Type B pancreatic cell (in vitro differentiated cells): ENCODE measurements at regions not wholly inside any gene's neighbourhood (a gene's known extent, or its start where the extent isn't known, plus 50 kb on each side); places are given as distances from the start of the nearest gene placed in this dataset.

Experiments used
- DNase-seq: peaks from one replicate; pipeline ENCODE4 v3.0.0; 2021; ENCODE audit warnings: mixed read lengths; ENCODE audit not compliant: unreplicated experiment; ENCODE audit errors: extremely low spot score
- H3K27ac Mint-ChIP-seq: 2 replicates; pipeline ENCODE4 v1.8.0; 2021; ENCODE audit warnings: mild to moderate bottlenecking, mixed read lengths
- H3K27me3 Mint-ChIP-seq: 2 replicates; pipeline ENCODE4 v1.8.0; 2021; ENCODE audit warnings: mixed read lengths
- H3K36me3 Mint-ChIP-seq: 2 replicates; pipeline ENCODE4 v1.8.0; 2021; ENCODE audit warnings: mixed read lengths
- H3K4me1 Mint-ChIP-seq: one replicate; pipeline ENCODE4 v1.8.0; 2021; ENCODE audit warnings: mixed read lengths; ENCODE audit not compliant: unreplicated experiment
- H3K4me3 Mint-ChIP-seq: 2 replicates; pipeline ENCODE4 v1.8.0; 2021; ENCODE audit warnings: mild to moderate bottlenecking, mixed read lengths
- H3K9me3 Mint-ChIP-seq: 2 replicates; pipeline ENCODE4 v1.8.0; 2021; ENCODE audit warnings: mixed read lengths
- TF ChIP-seq, protein P1 (sequence below): fragments of 200-600 bp; sonication (generic); conservative IDR thresholded peaks from 2 replicates; pipeline ENCODE4 v1.5.0; 2021; ENCODE audit warnings: antibody characterized with exemption, mild to moderate bottlenecking

DNA sequence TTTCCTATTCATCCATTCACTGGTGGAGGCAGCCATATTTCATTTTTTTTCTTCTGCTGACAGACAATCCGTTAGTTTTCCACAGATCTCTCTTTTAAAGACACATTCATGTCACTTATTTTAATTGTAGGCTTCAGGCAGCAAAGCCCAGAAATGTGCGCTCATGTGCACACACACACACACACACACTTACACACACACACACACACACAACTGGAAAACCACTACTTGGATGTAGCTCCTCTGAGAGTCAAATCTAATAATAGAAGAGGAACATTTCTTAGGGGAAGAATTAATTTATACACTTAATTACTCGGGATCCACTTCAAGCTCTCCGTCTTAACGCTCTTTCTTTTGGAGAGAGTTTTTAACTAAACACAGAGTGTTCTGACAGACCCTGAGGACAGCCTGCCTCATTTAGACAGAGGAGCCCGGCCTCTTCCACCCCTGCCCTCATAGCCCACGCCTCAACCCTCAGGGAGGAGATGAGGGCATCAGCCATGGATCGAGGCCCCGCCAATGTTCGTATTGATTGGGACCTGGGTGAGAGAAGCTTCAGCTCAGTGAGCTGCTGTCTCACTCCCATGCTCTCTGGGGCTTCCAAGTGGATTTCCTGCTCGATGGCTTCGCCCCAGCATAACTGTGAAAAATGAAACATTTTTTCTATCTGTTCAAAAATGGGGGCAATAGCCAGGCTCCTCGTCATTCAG is 261.4 kb upstream of the SKOR2 start:
- no peaks in the 10 kb centered on the region for H3K27me3 Mint-ChIP-seq

DNA sequence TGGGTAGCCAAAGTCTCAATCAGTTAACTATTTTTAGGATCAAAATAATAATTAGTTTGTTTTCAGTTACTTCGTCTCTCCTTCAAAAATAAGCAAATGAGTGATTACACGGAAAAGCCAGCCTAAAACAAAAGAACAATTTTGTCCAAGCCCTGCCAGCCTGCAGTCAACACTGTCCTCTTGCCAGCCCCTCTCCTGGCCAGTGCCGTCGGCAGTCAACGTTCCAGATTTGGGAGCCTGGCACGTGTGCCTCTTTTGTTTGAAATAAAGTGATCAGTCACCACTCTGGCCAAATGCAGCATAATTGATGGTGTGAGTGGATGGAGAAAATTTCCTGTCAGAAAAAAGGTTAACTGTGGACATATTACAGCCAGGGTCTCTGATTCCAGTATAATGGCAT is 260.6 kb upstream of the SKOR2 start:
- no peaks in the 10 kb centered on the region for H3K36me3 Mint-ChIP-seq
- TF ChIP-seq, protein P1, sequence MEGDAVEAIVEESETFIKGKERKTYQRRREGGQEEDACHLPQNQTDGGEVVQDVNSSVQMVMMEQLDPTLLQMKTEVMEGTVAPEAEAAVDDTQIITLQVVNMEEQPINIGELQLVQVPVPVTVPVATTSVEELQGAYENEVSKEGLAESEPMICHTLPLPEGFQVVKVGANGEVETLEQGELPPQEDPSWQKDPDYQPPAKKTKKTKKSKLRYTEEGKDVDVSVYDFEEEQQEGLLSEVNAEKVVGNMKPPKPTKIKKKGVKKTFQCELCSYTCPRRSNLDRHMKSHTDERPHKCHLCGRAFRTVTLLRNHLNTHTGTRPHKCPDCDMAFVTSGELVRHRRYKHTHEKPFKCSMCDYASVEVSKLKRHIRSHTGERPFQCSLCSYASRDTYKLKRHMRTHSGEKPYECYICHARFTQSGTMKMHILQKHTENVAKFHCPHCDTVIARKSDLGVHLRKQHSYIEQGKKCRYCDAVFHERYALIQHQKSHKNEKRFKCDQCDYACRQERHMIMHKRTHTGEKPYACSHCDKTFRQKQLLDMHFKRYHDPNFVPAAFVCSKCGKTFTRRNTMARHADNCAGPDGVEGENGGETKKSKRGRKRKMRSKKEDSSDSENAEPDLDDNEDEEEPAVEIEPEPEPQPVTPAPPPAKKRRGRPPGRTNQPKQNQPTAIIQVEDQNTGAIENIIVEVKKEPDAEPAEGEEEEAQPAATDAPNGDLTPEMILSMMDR = no peak
- H3K4me3 Mint-ChIP-seq = no peak overlapping the region
- no peaks in the 10 kb centered on the region for H3K4me1 Mint-ChIP-seq
- DNase-seq = no peak
- no peak overlapping the region for H3K27ac Mint-ChIP-seq
- H3K9me3 Mint-ChIP-seq = no peaks in the 10 kb centered on the region
- no peaks in the 10 kb centered on the region for H3K27me3 Mint-ChIP-seq

More for the DNA sequence above, 261.4 kb upstream of the SKOR2 start:
- H3K4me3 Mint-ChIP-seq = no peak overlapping the region
- no peak for DNase-seq
- TF ChIP-seq, protein P1 = no peak
- H3K4me1 Mint-ChIP-seq = no peaks in the 10 kb centered on the region
- no peak overlapping the region for H3K27ac Mint-ChIP-seq
- H3K9me3 Mint-ChIP-seq = no peaks in the 10 kb centered on the region
- H3K36me3 Mint-ChIP-seq = no peaks in the 10 kb centered on the region

DNA sequence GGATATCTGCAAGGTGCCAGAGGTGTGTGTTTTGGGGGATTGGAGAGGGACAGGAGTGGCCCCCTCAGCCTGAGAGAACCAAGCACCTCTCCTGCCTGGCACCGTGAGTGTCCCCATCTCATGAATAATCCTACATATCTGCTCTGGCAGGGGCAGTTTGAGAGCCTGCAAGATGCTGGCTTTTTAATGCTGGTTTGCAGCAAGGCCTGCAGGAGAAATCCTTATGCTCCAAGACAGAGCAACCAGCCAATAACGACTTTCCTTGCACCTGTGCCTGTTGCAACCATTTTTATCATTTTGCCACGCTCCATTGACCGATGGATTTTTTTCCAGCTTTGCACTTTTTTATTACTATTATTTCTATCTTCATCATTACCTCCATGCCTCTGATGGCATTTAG is 259.4 kb upstream of the SKOR2 start:
- H3K27me3 Mint-ChIP-seq = no peaks in the 10 kb centered on the region
- TF ChIP-seq, protein P1 = no peak
- no peaks in the 10 kb centered on the region for H3K36me3 Mint-ChIP-seq
- H3K9me3 Mint-ChIP-seq = no peaks in the 10 kb centered on the region
- no peak overlapping the region for H3K4me3 Mint-ChIP-seq
- DNase-seq = no peak
- H3K27ac Mint-ChIP-seq = no peak overlapping the region
- no peaks in the 10 kb centered on the region for H3K4me1 Mint-ChIP-seq

DNA sequence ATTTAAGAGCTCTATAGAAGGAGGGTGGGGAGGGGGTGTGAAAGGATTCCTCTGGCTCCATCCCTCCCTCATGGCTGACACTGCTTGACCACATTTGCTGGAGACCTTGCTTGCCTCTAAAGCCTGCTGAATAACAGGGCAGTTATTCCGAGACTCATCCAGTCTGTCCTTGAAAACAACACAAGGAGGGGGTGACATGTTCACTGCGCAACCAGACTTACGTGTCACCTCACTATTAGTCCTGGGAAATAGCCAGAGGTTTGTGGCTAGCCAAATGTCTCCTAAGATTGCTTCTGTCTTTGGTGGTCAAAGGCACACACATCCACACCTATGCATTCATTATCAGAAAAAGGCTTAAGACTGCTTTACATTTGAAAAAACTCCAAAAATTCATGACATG is 256.2 kb upstream of the SKOR2 start:
- no peaks in the 10 kb centered on the region for H3K36me3 Mint-ChIP-seq
- DNase-seq = no peak
- TF ChIP-seq, protein P1 = no peak
- no peak overlapping the region for H3K27ac Mint-ChIP-seq
- H3K9me3 Mint-ChIP-seq = no peaks in the 10 kb centered on the region
- H3K4me1 Mint-ChIP-seq = no peaks in the 10 kb centered on the region
- no peaks in the 10 kb centered on the region for H3K27me3 Mint-ChIP-seq
- H3K4me3 Mint-ChIP-seq = no peak overlapping the region

DNA sequence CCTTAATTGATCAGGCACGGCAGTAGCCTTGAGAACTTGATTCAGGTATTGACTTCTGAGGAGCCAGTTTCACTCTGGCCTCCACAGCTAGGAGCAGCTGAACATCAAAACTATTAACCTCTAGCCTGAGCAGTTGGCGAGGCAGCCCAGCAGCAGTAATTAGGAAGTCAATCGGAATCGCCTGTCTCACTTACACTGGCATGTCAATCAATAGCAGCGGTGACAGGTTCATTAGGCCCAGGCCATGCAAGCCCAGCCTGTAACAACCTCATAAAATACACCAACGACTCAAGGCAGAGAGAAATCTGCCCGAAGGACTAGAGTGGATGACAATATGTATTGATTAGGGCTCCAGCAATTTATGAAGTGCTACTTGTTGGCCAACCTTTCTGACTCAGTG is 255.4 kb upstream of the SKOR2 start:
- Mint-ChIP-seq H3K4me3 (no peak overlapping the region), H3K9me3 (no peaks in the 10 kb centered on the region), H3K4me1 (no peaks in the 10 kb centered on the region), H3K27me3 (peaks cover 6% of the 10 kb centered on the region), H3K27ac (no peak overlapping the region), H3K36me3 (no peaks in the 10 kb centered on the region)
- no peak for DNase-seq
- TF ChIP-seq, protein P1 = no peak
